Urinary bladder (tissue), 4 donors: ENCODE measurements at regions not wholly inside any gene's neighbourhood (a gene's known extent, or its start where the extent isn't known, plus 50 kb on each side); places are given as distances from the start of the nearest gene placed in this dataset. TPM values are rescaled to one million over a fixed set of nuclear protein-coding genes. Genes with fewer than 3 reads are reported as not detected.
"Not testable (repeated sequence)": the region's sequence is repeated elsewhere in the genome, so short reads cannot be mapped to it uniquely, and the experiment has no call there.

Experiments
- DNase-seq: peaks from one replicate; pipeline ENCODE4 v3.0.0-alpha.2; 2015; ENCODE audit errors: extremely low spot score
- H3K27ac ChIP-seq: one replicate; pipeline ENCODE4 v1.5.1; 2013; ENCODE audit warnings: low read depth, mild to moderate bottlenecking, moderate library complexity
- H3K36me3 ChIP-seq: one replicate; pipeline ENCODE4 v1.6.1; 2013; ENCODE audit warnings: mild to moderate bottlenecking, moderate library complexity; ENCODE audit not compliant: insufficient read depth
- H3K4me1 ChIP-seq: one replicate; pipeline ENCODE4 v1.6.1; 2013; ENCODE audit warnings: mild to moderate bottlenecking, moderate library complexity; ENCODE audit not compliant: insufficient read depth
- H3K4me3 ChIP-seq: one replicate; pipeline ENCODE4 v1.5.1; 2013; ENCODE audit warnings: low read depth, low read length
- WGBS: extraction: QIAGEN DNeasy Blood & Tissue Kit; methylation state at CpG from one replicate; pipeline ENCODE4 v1.1.7; 2013; 5-methylcytosine and 5-hydroxymethylcytosine counted together
- small RNA-seq: library from RNA; depleted of rRNA; stranded (forward); fragments of <200 nt; gene quantifications from one replicate; pipeline ENCODE3, GENCODE V24; 2014
- donor health status: healthy with polysubstance abuse.
- donor health status: healthy.

- not testable (repeated sequence) for DNase-seq, H3K4me1 ChIP-seq, H3K36me3 ChIP-seq, H3K4me3 ChIP-seq, H3K27ac ChIP-seq
- WGBS, result 92% methylated on average over 10 of the region's 10 CpGs
These were observed 135.7 kb upstream of the RAG2 start for GRCh38 chr11:36733721-36734120.

DNA sequence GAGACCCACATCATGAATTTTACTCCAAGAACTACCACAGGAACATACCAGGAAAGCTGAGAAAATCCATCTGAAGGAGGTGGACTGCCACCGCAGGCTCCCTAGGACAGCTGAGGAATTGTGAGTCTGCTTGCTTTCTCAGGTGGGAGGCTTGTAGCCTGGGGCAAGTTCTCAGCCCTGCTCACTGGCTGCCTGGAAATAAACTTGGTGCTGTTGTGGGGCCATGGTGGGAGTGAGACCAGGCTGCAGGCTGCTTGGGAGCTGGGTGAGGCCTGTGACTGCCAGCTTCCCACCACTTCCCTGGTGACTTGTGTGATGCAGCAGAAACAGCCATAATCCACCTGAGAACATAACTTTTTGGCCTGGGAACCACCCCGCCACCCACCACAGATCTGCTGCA, 132.7 kb upstream of the RAG2 start:
- Histone ChIP-seq H3K36me3 (no peaks in the 10 kb centered on the region), H3K4me1 (no peaks in the 10 kb centered on the region), H3K4me3 (no peak overlapping the region), H3K27ac (no peak overlapping the region)
- DNase-seq, result no peak
- 96% methylated on average over 2 of the region's 2 CpGs for WGBS

GRCh38 chr11:36729825-36730224, 131.8 kb upstream of the RAG2 start:
- no peaks in the 10 kb centered on the region for H3K36me3 ChIP-seq
- DNase-seq, result no peak
- no peaks in the 10 kb centered on the region for H3K4me1 ChIP-seq
- H3K27ac ChIP-seq, result no peak overlapping the region
- WGBS, result 37% methylated on average over 3 of the region's 3 CpGs
- no peak overlapping the region for H3K4me3 ChIP-seq

- DNase-seq, result no peak
- H3K4me1 ChIP-seq, result no peaks in the 10 kb centered on the region
- 93% methylated on average over 2 of the region's 2 CpGs for WGBS
- no peak overlapping the region for H3K27ac ChIP-seq
- no peak overlapping the region for H3K4me3 ChIP-seq
- no peaks in the 10 kb centered on the region for H3K36me3 ChIP-seq
These were observed 128.4 kb upstream of the RAG2 start for GRCh38 chr11:36726420-36726819.

DNA sequence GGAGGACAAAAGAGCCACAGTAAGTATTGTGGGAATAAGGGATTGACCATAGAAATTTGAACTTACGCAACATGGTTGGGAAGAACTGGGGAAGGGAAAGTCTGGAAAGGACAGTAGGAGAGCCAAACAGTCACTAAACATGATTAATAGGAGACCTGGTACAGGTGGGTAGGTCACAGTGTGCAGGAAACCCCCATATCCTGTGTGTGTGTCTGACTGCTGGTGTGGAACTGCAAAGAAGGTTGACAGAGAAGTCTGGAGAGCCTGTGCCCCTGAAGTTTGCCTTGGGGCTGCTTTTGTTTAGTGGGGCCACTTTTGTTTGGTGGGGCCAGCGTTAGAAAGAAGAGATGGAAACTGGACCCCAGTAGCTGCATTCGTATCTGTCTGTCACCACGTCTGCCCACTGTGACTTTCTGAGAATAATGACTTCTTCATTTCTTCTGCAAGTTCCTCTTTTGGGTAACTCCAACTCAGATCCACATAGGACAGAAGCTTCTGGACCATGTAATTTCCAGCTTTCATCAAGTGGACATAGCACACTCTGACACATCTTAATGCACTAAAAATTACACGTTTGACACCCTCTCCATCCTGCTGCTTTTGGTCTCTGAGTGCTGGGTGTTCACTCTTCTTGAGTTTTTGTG, 126.8 kb upstream of the RAG2 start:
- H3K36me3 ChIP-seq, result no peaks in the 10 kb centered on the region
- H3K27ac ChIP-seq, result no peak overlapping the region
- H3K4me1 ChIP-seq, result no peaks in the 10 kb centered on the region
- WGBS, result 72% methylated on average over 5 of the region's 5 CpGs
- no peak overlapping the region for H3K4me3 ChIP-seq
- DNase-seq, result no peak

- Histone ChIP-seq H3K4me3 (no peak overlapping the region), H3K4me1 (no peaks in the 10 kb centered on the region), H3K27ac (no peak overlapping the region), H3K36me3 (no peaks in the 10 kb centered on the region)
- DNase-seq, result no peak
- WGBS, result 88% methylated on average over 2 of the region's 2 CpGs
These were observed 124.4 kb upstream of the RAG2 start for GRCh38 chr11:36722421-36722820.

- no peak for DNase-seq
- no peak overlapping the region for H3K4me3 ChIP-seq
- H3K36me3 ChIP-seq, result no peaks in the 10 kb centered on the region
- H3K27ac ChIP-seq, result no peak overlapping the region
- WGBS, result 74% methylated on average over 8 of the region's 8 CpGs
- no peaks in the 10 kb centered on the region for H3K4me1 ChIP-seq
These were observed 121.5 kb upstream of the RAG2 start for GRCh38 chr11:36719358-36720107.

GRCh38 chr11:36718451-36718850, 120.4 kb upstream of the RAG2 start:
- DNase-seq, result no peak
- 39% methylated on average over 1 of the region's 1 CpG for WGBS
- Histone ChIP-seq H3K4me1 (no peaks in the 10 kb centered on the region), H3K27ac (no peak overlapping the region), H3K36me3 (no peaks in the 10 kb centered on the region), H3K4me3 (no peak overlapping the region)

GRCh38 chr11:36713715-36714114, 115.7 kb upstream of the RAG2 start:
- WGBS, result 81% methylated on average over 2 of the region's 2 CpGs
- Histone ChIP-seq H3K36me3 (no peaks in the 10 kb centered on the region), H3K4me3 (no peak overlapping the region), H3K27ac (no peak overlapping the region), H3K4me1 (no peaks in the 10 kb centered on the region)
- no peak for DNase-seq

DNA sequence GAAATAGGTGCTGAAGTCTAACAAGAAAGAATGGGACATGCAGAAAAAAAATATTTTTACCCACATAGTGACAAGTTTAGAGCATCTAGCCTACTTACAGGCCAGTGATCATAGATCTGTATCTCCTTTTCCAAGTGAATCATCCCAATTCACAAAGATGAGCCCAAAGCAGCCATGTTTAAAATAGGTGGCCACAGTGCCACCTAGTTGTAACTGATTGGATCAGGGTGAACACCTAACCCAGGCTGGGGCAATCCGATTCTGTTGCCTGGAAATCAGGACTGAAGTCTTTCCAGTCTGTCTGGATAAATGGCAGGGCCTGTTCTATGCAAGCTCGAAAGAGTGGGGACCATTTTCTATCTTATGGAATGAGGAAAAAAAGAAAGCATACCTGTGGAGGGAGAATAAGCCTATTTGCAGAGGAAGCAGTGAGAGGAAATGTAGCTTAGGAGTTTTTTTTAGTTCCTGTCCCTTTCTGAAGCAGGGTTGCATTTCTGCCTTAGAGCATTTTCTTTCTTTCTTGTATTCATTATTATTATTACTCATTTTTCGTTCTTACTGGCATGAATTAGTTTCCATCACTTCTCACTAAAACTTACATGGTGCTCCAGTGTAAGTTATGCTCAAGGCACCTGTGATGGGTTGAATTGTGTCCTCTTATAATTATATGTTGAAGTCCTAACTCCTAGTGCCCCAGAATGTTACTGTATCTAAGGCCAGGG, 113.2 kb upstream of the RAG2 start:
- H3K36me3 ChIP-seq, result no peaks in the 10 kb centered on the region
- 81% methylated on average over 3 of the region's 3 CpGs for WGBS
- no peak for DNase-seq
- H3K27ac ChIP-seq, result no peak overlapping the region
- H3K4me3 ChIP-seq, result no peak overlapping the region
- H3K4me1 ChIP-seq, result no peaks in the 10 kb centered on the region

Small RNAs in the stretch of these regions (small RNA-seq; reads per million reads assigned to genes)
- gene RF00322 (not detected), gene RNU6-99P (not detected)
